ENCODE measurements at regions not wholly inside any gene's neighbourhood (a gene's known extent, or its start where the extent isn't known, plus 50 kb on each side); places are given as distances from the start of the nearest gene placed in this dataset.

- no peaks in the 10 kb centered on the region for H3K9me3 ChIP-seq (ENCODE audit: control insufficient read depth in 2 of 2, low read length in 2 of 2)
- no peak overlapping the region for H3K9ac ChIP-seq (ENCODE audit: low read length in 2 of 2)
- H3K4me1 ChIP-seq (ENCODE audit: control insufficient read depth, insufficient read depth, low read length): no peaks in the 10 kb centered on the region
- H3K4me3 ChIP-seq (ENCODE audit: low read length in 2 of 2): no peak overlapping the region
- H3K36me3 ChIP-seq (ENCODE audit: control insufficient read depth in 2 of 2, insufficient read depth in 2 of 2, low read length in 2 of 2): no peaks in the 10 kb centered on the region
- no peak overlapping the region for H3K27ac ChIP-seq (ENCODE audit: low read length)
- no peaks in the 10 kb centered on the region for H3K27me3 ChIP-seq (ENCODE audit: control insufficient read depth in 1 of 2, insufficient read depth in 2 of 2, low read length in 2 of 2)
Observed at GRCh38 chr2:103103678-103104077, 341.8 kb downstream of the TMEM182 start.

GRCh38 chr2:103119352-103119751, 357.5 kb downstream of the TMEM182 start:
- no peaks in the 10 kb centered on the region for H3K4me1 ChIP-seq (ENCODE audit: control insufficient read depth, insufficient read depth, low read length)
- no peaks in the 10 kb centered on the region for H3K27me3 ChIP-seq (ENCODE audit: control insufficient read depth in 1 of 2, insufficient read depth in 2 of 2, low read length in 2 of 2)
- H3K9me3 ChIP-seq (ENCODE audit: control insufficient read depth in 2 of 2, low read length in 2 of 2): no peaks in the 10 kb centered on the region
- no peak overlapping the region for H3K4me3 ChIP-seq (ENCODE audit: low read length in 2 of 2)
- no peaks in the 10 kb centered on the region for H3K36me3 ChIP-seq (ENCODE audit: control insufficient read depth in 2 of 2, insufficient read depth in 2 of 2, low read length in 2 of 2)
- no peak overlapping the region for H3K9ac ChIP-seq (ENCODE audit: low read length in 2 of 2)
- no peak overlapping the region for H3K27ac ChIP-seq (ENCODE audit: low read length)

- H3K4me1 ChIP-seq (ENCODE audit: control insufficient read depth, insufficient read depth, low read length): no peaks in the 10 kb centered on the region
- no peaks in the 10 kb centered on the region for H3K9me3 ChIP-seq (ENCODE audit: control insufficient read depth in 2 of 2, low read length in 2 of 2)
- H3K27me3 ChIP-seq (ENCODE audit: control insufficient read depth in 1 of 2, insufficient read depth in 2 of 2, low read length in 2 of 2): no peaks in the 10 kb centered on the region
- H3K36me3 ChIP-seq (ENCODE audit: control insufficient read depth in 2 of 2, insufficient read depth in 2 of 2, low read length in 2 of 2): no peaks in the 10 kb centered on the region
- no peak overlapping the region for H3K27ac ChIP-seq (ENCODE audit: low read length)
- no peak overlapping the region for H3K4me3 ChIP-seq (ENCODE audit: low read length in 2 of 2)
- no peak overlapping the region for H3K9ac ChIP-seq (ENCODE audit: low read length in 2 of 2)
Observed at GRCh38 chr2:103121106-103121505, 359.3 kb downstream of the TMEM182 start.

GRCh38 chr2:103123516-103123915, 361.7 kb downstream of the TMEM182 start:
- no peak overlapping the region for H3K27ac ChIP-seq (ENCODE audit: low read length)
- no peaks in the 10 kb centered on the region for H3K9me3 ChIP-seq (ENCODE audit: control insufficient read depth in 2 of 2, low read length in 2 of 2)
- no peaks in the 10 kb centered on the region for H3K36me3 ChIP-seq (ENCODE audit: control insufficient read depth in 2 of 2, insufficient read depth in 2 of 2, low read length in 2 of 2)
- H3K4me3 ChIP-seq (ENCODE audit: low read length in 2 of 2): no peak overlapping the region
- H3K9ac ChIP-seq (ENCODE audit: low read length in 2 of 2): no peak overlapping the region
- H3K4me1 ChIP-seq (ENCODE audit: control insufficient read depth, insufficient read depth, low read length): no peaks in the 10 kb centered on the region
- no peaks in the 10 kb centered on the region for H3K27me3 ChIP-seq (ENCODE audit: control insufficient read depth in 1 of 2, insufficient read depth in 2 of 2, low read length in 2 of 2)

GRCh38 chr2:103130857-103131256, 369.0 kb downstream of the TMEM182 start:
- Histone ChIP-seq H3K9ac (ENCODE audit: low read length in 2 of 2) (no peak overlapping the region), H3K27ac (ENCODE audit: low read length) (no peak overlapping the region), H3K36me3 (ENCODE audit: control insufficient read depth in 2 of 2, insufficient read depth in 2 of 2, low read length in 2 of 2) (no peaks in the 10 kb centered on the region), H3K27me3 (ENCODE audit: control insufficient read depth in 1 of 2, insufficient read depth in 2 of 2, low read length in 2 of 2) (no peaks in the 10 kb centered on the region), H3K4me1 (ENCODE audit: control insufficient read depth, insufficient read depth, low read length) (no peaks in the 10 kb centered on the region), H3K9me3 (ENCODE audit: control insufficient read depth in 2 of 2, low read length in 2 of 2) (no peaks in the 10 kb centered on the region), H3K4me3 (ENCODE audit: low read length in 2 of 2) (no peak overlapping the region)

GRCh38 chr2:103132536-103133217, 370.8 kb downstream of the TMEM182 start:
- Histone ChIP-seq H3K4me3 (ENCODE audit: low read length in 2 of 2) (no peak overlapping the region), H3K9ac (ENCODE audit: low read length in 2 of 2) (no peak overlapping the region), H3K9me3 (ENCODE audit: control insufficient read depth in 2 of 2, low read length in 2 of 2) (no peaks in the 10 kb centered on the region), H3K36me3 (ENCODE audit: control insufficient read depth in 2 of 2, insufficient read depth in 2 of 2, low read length in 2 of 2) (no peaks in the 10 kb centered on the region), H3K27ac (ENCODE audit: low read length) (no peak overlapping the region), H3K27me3 (ENCODE audit: control insufficient read depth in 1 of 2, insufficient read depth in 2 of 2, low read length in 2 of 2) (no peaks in the 10 kb centered on the region), H3K4me1 (ENCODE audit: control insufficient read depth, insufficient read depth, low read length) (no peaks in the 10 kb centered on the region)

GRCh38 chr2:103135679-103136078, 373.8 kb downstream of the TMEM182 start:
- Histone ChIP-seq H3K9ac (ENCODE audit: low read length in 2 of 2) (no peak overlapping the region), H3K36me3 (ENCODE audit: control insufficient read depth in 2 of 2, insufficient read depth in 2 of 2, low read length in 2 of 2) (no peaks in the 10 kb centered on the region), H3K4me3 (ENCODE audit: low read length in 2 of 2) (no peak overlapping the region), H3K4me1 (ENCODE audit: control insufficient read depth, insufficient read depth, low read length) (no peaks in the 10 kb centered on the region), H3K9me3 (ENCODE audit: control insufficient read depth in 2 of 2, low read length in 2 of 2) (no peaks in the 10 kb centered on the region), H3K27ac (ENCODE audit: low read length) (no peak overlapping the region), H3K27me3 (ENCODE audit: control insufficient read depth in 1 of 2, insufficient read depth in 2 of 2, low read length in 2 of 2) (no peaks in the 10 kb centered on the region)

GRCh38 chr2:103138123-103138901, 376.5 kb downstream of the TMEM182 start:
- no peak overlapping the region for H3K27ac ChIP-seq (ENCODE audit: low read length)
- no peak overlapping the region for H3K9ac ChIP-seq (ENCODE audit: low read length in 2 of 2)
- H3K27me3 ChIP-seq (ENCODE audit: control insufficient read depth in 1 of 2, insufficient read depth in 2 of 2, low read length in 2 of 2): no peaks in the 10 kb centered on the region
- no peaks in the 10 kb centered on the region for H3K4me1 ChIP-seq (ENCODE audit: control insufficient read depth, insufficient read depth, low read length)
- H3K4me3 ChIP-seq (ENCODE audit: low read length in 2 of 2): no peak overlapping the region
- H3K9me3 ChIP-seq (ENCODE audit: control insufficient read depth in 2 of 2, low read length in 2 of 2): no peaks in the 10 kb centered on the region
- H3K36me3 ChIP-seq (ENCODE audit: control insufficient read depth in 2 of 2, insufficient read depth in 2 of 2, low read length in 2 of 2): no peaks in the 10 kb centered on the region

GRCh38 chr2:103139628-103140268, 377.9 kb downstream of the TMEM182 start:
- Histone ChIP-seq H3K4me3 (ENCODE audit: low read length in 2 of 2) (no peak overlapping the region), H3K9me3 (ENCODE audit: control insufficient read depth in 2 of 2, low read length in 2 of 2) (no peaks in the 10 kb centered on the region), H3K9ac (ENCODE audit: low read length in 2 of 2) (no peak overlapping the region), H3K27ac (ENCODE audit: low read length) (no peak overlapping the region), H3K36me3 (ENCODE audit: control insufficient read depth in 2 of 2, insufficient read depth in 2 of 2, low read length in 2 of 2) (no peaks in the 10 kb centered on the region), H3K4me1 (ENCODE audit: control insufficient read depth, insufficient read depth, low read length) (no peaks in the 10 kb centered on the region), H3K27me3 (ENCODE audit: control insufficient read depth in 1 of 2, insufficient read depth in 2 of 2, low read length in 2 of 2) (no peaks in the 10 kb centered on the region)

- Histone ChIP-seq H3K9me3 (ENCODE audit: control insufficient read depth in 2 of 2, low read length in 2 of 2) (peaks cover 0 to 2% of the 10 kb centered on the region in 2 donors), H3K27ac (ENCODE audit: low read length) (no peak overlapping the region), H3K4me3 (ENCODE audit: low read length in 2 of 2) (no peak overlapping the region), H3K27me3 (ENCODE audit: control insufficient read depth in 1 of 2, insufficient read depth in 2 of 2, low read length in 2 of 2) (no peaks in the 10 kb centered on the region), H3K36me3 (ENCODE audit: control insufficient read depth in 2 of 2, insufficient read depth in 2 of 2, low read length in 2 of 2) (no peaks in the 10 kb centered on the region), H3K9ac (ENCODE audit: low read length in 2 of 2) (no peak overlapping the region), H3K4me1 (ENCODE audit: control insufficient read depth, insufficient read depth, low read length) (no peaks in the 10 kb centered on the region)
Observed at GRCh38 chr2:103144837-103145236, 383.0 kb downstream of the TMEM182 start.

- no peaks in the 10 kb centered on the region for H3K36me3 ChIP-seq (ENCODE audit: control insufficient read depth in 2 of 2, insufficient read depth in 2 of 2, low read length in 2 of 2)
- no peak overlapping the region for H3K4me3 ChIP-seq (ENCODE audit: low read length in 2 of 2)
- H3K27me3 ChIP-seq (ENCODE audit: control insufficient read depth in 1 of 2, insufficient read depth in 2 of 2, low read length in 2 of 2): no peaks in the 10 kb centered on the region
- no peaks in the 10 kb centered on the region for H3K4me1 ChIP-seq (ENCODE audit: control insufficient read depth, insufficient read depth, low read length)
- no peak overlapping the region for H3K9ac ChIP-seq (ENCODE audit: low read length in 2 of 2)
- no peak overlapping the region for H3K27ac ChIP-seq (ENCODE audit: low read length)
- peaks cover 0 to 2% of the 10 kb centered on the region in 2 donors for H3K9me3 ChIP-seq (ENCODE audit: control insufficient read depth in 2 of 2, low read length in 2 of 2)
Observed at GRCh38 chr2:103145739-103146138, 383.9 kb downstream of the TMEM182 start.

Measured in stomach smooth muscle (tissue), 2 donors.